ENCODE measurements at regions not wholly inside any gene's neighbourhood (a gene's known extent, or its start where the extent isn't known, plus 50 kb on each side); places are given as distances from the start of the nearest gene placed in this dataset.

DNA sequence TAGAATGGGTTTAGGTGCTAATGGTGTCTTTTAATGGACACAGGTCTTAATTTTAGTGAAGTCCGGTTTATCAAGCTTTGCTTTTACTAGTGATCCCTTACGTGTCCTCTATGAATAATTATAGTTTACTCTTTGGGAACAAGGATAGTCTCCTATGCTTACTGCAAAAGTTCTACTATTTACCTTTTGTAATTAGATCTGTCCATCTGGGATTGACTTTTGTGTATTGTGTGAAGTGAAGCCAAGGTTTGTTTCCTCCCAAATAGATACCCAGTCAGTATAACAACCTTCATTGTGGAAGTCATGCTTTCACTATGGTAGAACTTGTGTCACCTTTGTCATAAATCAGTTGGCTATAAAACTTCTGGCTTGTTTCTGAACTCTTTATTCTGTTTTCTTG is 740.9 kb upstream of the CRIM1 start:
- H3K4me3 ChIP-seq (ENCODE audit: low read length): no peak overlapping the region
- no peak for TF ChIP-seq EP300 (conservative IDR thresholded peaks at IDR 0.05; ENCODE audit: poor library complexity, severe bottlenecking)
- no peak for TF ChIP-seq POLR2AphosphoS5 (IDR thresholded peaks at IDR 0.05)
- TF ChIP-seq, protein P1, sequence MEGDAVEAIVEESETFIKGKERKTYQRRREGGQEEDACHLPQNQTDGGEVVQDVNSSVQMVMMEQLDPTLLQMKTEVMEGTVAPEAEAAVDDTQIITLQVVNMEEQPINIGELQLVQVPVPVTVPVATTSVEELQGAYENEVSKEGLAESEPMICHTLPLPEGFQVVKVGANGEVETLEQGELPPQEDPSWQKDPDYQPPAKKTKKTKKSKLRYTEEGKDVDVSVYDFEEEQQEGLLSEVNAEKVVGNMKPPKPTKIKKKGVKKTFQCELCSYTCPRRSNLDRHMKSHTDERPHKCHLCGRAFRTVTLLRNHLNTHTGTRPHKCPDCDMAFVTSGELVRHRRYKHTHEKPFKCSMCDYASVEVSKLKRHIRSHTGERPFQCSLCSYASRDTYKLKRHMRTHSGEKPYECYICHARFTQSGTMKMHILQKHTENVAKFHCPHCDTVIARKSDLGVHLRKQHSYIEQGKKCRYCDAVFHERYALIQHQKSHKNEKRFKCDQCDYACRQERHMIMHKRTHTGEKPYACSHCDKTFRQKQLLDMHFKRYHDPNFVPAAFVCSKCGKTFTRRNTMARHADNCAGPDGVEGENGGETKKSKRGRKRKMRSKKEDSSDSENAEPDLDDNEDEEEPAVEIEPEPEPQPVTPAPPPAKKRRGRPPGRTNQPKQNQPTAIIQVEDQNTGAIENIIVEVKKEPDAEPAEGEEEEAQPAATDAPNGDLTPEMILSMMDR (IDR thresholded peaks at IDR 0.05; ENCODE audit: poor library complexity, severe bottlenecking): no peak
- TF ChIP-seq EZH2 (IDR thresholded peaks at IDR 0.05; ENCODE audit: borderline replicate concordance, insufficient read depth, low read length, poor library complexity, severe bottlenecking): no peak
- TF ChIP-seq, protein P2, sequence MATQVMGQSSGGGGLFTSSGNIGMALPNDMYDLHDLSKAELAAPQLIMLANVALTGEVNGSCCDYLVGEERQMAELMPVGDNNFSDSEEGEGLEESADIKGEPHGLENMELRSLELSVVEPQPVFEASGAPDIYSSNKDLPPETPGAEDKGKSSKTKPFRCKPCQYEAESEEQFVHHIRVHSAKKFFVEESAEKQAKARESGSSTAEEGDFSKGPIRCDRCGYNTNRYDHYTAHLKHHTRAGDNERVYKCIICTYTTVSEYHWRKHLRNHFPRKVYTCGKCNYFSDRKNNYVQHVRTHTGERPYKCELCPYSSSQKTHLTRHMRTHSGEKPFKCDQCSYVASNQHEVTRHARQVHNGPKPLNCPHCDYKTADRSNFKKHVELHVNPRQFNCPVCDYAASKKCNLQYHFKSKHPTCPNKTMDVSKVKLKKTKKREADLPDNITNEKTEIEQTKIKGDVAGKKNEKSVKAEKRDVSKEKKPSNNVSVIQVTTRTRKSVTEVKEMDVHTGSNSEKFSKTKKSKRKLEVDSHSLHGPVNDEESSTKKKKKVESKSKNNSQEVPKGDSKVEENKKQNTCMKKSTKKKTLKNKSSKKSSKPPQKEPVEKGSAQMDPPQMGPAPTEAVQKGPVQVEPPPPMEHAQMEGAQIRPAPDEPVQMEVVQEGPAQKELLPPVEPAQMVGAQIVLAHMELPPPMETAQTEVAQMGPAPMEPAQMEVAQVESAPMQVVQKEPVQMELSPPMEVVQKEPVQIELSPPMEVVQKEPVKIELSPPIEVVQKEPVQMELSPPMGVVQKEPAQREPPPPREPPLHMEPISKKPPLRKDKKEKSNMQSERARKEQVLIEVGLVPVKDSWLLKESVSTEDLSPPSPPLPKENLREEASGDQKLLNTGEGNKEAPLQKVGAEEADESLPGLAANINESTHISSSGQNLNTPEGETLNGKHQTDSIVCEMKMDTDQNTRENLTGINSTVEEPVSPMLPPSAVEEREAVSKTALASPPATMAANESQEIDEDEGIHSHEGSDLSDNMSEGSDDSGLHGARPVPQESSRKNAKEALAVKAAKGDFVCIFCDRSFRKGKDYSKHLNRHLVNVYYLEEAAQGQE (IDR thresholded peaks at IDR 0.05; ENCODE audit: borderline replicate concordance): no peak
- TF ChIP-seq RAD21 (conservative IDR thresholded peaks at IDR 0.05): no peak

DNA sequence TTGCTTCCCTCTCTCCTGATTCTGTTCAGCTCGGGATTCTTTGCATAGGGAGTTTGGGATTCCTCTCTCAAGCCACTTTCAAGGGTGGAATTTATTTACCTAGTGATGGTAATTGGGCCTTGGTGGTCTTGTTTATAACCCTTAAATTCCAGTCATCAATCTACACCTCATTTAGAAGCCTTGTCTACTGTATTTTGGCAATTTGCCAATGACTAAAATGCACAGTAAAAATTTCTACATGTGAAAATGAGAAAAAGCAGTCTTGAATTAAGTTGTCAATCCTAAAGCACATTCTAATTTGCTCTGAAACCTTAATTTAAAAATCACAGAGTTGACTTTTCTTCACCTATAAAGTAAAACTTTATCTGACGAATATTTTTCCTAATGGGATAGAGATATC is 749.2 kb upstream of the CRIM1 start:
- Histone ChIP-seq H3K4me3 (ENCODE audit: low read length) (no peak overlapping the region), H3K9ac (ENCODE audit: low read length) (no peak overlapping the region), H3K27me3 (ENCODE audit: insufficient read depth, low read depth, low read length) (no peaks in the 10 kb centered on the region), H3K36me3 (ENCODE audit: insufficient read depth, low read length) (no peaks in the 10 kb centered on the region), H3K79me2 (replicated peaks; ENCODE audit: insufficient read depth, low read length) (no peaks in the 10 kb centered on the region), H4K20me1 (ENCODE audit: insufficient read depth) (no peaks in the 10 kb centered on the region), H2AFZ (ENCODE audit: low read depth, low read length) (no peak overlapping the region), H3K9me3 (ENCODE audit: low read length) (no peaks in the 10 kb centered on the region), H3K27ac (ENCODE audit: low read length) (no peak overlapping the region), H3K9me2 (ENCODE audit: insufficient read depth, low read length) (no peaks in the 10 kb centered on the region), H3F3A (ENCODE audit: insufficient read depth, low read length, poor library complexity, severe bottlenecking) (no peaks in the 10 kb centered on the region), H3K4me2 (ENCODE audit: low read length) (no peak overlapping the region)
- TF ChIP-seq, protein P2 (IDR thresholded peaks at IDR 0.05; ENCODE audit: borderline replicate concordance): no peak
- TF ChIP-seq SMC3 (conservative IDR thresholded peaks at IDR 0.05; ENCODE audit: poor library complexity) (no peak), EZH2 (IDR thresholded peaks at IDR 0.05; ENCODE audit: borderline replicate concordance, insufficient read depth, low read length, poor library complexity, severe bottlenecking) (no peak), RAD21 (conservative IDR thresholded peaks at IDR 0.05) (no peak), TAF1 (IDR thresholded peaks at IDR 0.05; ENCODE audit: low read depth) (no peak), MXI1 (conservative IDR thresholded peaks at IDR 0.05; ENCODE audit: poor library complexity, severe bottlenecking) (no peak), EP300 (conservative IDR thresholded peaks at IDR 0.05; ENCODE audit: poor library complexity, severe bottlenecking) (no peak), POLR2AphosphoS5 (IDR thresholded peaks at IDR 0.05) (no peak)
- TF ChIP-seq, protein P1 (IDR thresholded peaks at IDR 0.05; ENCODE audit: poor library complexity, severe bottlenecking): no peak

More for the DNA sequence above, 740.9 kb upstream of the CRIM1 start:
- Histone ChIP-seq H3K9ac (ENCODE audit: low read length) (no peak overlapping the region), H3K27ac (ENCODE audit: low read length) (no peak overlapping the region), H3K36me3 (ENCODE audit: insufficient read depth, low read length) (no peaks in the 10 kb centered on the region), H3K9me2 (ENCODE audit: insufficient read depth, low read length) (no peaks in the 10 kb centered on the region), H3K79me2 (replicated peaks; ENCODE audit: insufficient read depth, low read length) (no peaks in the 10 kb centered on the region), H3K9me3 (ENCODE audit: low read length) (no peaks in the 10 kb centered on the region), H2AFZ (ENCODE audit: low read depth, low read length) (no peak overlapping the region), H3F3A (ENCODE audit: insufficient read depth, low read length, poor library complexity, severe bottlenecking) (no peaks in the 10 kb centered on the region), H3K27me3 (ENCODE audit: insufficient read depth, low read depth, low read length) (no peaks in the 10 kb centered on the region), H4K20me1 (ENCODE audit: insufficient read depth) (no peaks in the 10 kb centered on the region), H3K4me2 (ENCODE audit: low read length) (no peak overlapping the region)
